ENCODE measurements at regions not wholly inside any gene's neighbourhood (a gene's known extent, or its start where the extent isn't known, plus 50 kb on each side); places are given as distances from the start of the nearest gene placed in this dataset.

DNA sequence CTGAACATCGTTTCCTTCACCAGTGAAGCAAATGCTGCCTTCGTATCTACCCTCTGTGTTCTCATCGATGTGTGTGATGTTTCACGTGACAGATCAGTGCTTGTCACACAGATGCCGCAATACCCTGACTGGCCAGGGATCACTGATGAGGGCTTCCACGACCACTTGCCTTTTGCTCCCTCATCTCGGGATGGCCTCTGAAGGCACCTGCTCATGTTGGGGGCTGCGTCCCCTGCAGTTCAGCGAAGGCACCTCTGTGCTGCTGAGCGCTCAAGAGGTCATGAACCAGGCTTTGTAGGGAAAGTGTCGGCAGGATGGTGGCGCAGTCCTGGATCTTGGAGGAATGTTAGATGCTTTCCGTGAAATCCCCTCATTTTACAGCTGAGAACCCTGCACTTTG lies 79.2 kb upstream of the KLF13 start:
- Histone ChIP-seq H3K27ac (no peak overlapping the region), H3K9me3 (no peaks in the 10 kb centered on the region), H3K4me1 (no peaks in the 10 kb centered on the region), H3K36me3 (no peaks in the 10 kb centered on the region), H3K27me3 (ENCODE audit: low read depth) (no peaks in the 10 kb centered on the region), H3K4me3 (no peak overlapping the region)
- ATAC-seq: no peak
- no peak for TF ChIP-seq CTCF (IDR thresholded peaks at IDR 0.05)
- no peak for DNase-seq
- intact Hi-C loops (cut with DNase I): no loop called here

GRCh38 chr15:31248263-31248662 lies 78.4 kb upstream of the KLF13 start:
- Histone ChIP-seq H3K27me3 (ENCODE audit: low read depth) (no peaks in the 10 kb centered on the region), H3K4me1 (no peaks in the 10 kb centered on the region), H3K4me3 (no peak overlapping the region), H3K36me3 (no peaks in the 10 kb centered on the region), H3K27ac (no peak overlapping the region), H3K9me3 (no peaks in the 10 kb centered on the region)
- DNase-seq: no peak
- intact Hi-C loops (cut with DNase I): no loop called here
- ATAC-seq: no peak
- TF ChIP-seq CTCF (IDR thresholded peaks at IDR 0.05): no peak

DNA sequence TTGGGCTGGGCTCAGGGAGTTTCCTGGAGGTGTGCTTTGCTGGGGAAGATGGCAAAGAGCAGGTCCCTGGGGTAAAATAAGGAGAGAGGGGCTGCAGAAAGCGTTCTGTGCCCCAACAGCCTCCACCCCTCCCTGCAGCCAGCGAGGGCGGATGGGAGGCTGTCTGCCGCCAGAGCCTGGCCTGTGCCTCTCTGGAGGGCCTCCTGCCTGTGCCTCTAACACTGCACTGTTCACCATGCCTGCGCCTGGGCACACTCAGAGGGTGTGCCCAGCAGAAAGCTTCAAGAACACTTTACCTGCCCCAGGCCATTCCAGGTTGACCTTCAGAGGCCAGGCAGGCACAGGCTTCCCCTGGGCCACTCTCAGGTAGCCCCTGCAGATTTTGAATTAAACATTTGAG lies 77.7 kb upstream of the KLF13 start:
- Histone ChIP-seq H3K27me3 (ENCODE audit: low read depth) (no peaks in the 10 kb centered on the region), H3K4me1 (no peaks in the 10 kb centered on the region), H3K36me3 (no peaks in the 10 kb centered on the region), H3K9me3 (no peaks in the 10 kb centered on the region), H3K4me3 (no peak overlapping the region), H3K27ac (no peak overlapping the region)
- intact Hi-C loops (cut with DNase I): no loop called here
- DNase-seq: no peak
- ATAC-seq: no peak
- TF ChIP-seq CTCF (IDR thresholded peaks at IDR 0.05): no peak

- intact Hi-C loops (cut with DNase I): no loop called here
- Histone ChIP-seq H3K36me3 (no peaks in the 10 kb centered on the region), H3K4me1 (peaks cover 4% of the 10 kb centered on the region), H3K27ac (no peak overlapping the region), H3K9me3 (no peaks in the 10 kb centered on the region), H3K4me3 (no peak overlapping the region), H3K27me3 (ENCODE audit: low read depth) (no peaks in the 10 kb centered on the region)
- DNase-seq (no peak), ATAC-seq (no peak)
- no peak for TF ChIP-seq CTCF (IDR thresholded peaks at IDR 0.05)
Measured at GRCh38 chr15:31250033-31250432, 76.6 kb upstream of the KLF13 start.

DNA sequence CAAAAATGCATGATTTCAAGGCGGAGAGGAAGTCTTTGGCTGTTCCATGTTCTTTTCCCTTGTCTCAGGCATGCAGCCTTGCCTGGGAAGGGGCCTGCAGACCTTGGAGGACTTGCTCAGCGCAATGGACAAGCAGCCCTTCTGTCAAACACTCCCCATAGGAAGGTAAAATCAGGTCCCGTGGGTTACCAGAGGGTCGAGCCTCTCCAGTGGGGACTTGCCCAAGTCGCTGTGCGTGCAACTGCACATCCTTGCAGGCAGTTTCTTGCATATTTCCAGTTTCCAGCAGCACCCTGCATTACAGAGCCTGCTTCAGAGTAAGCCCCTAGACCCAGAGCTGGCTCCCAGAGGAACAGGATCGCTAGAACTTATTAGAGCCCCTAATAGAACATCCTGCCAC lies 75.5 kb upstream of the KLF13 start:
- Histone ChIP-seq H3K27me3 (ENCODE audit: low read depth) (no peaks in the 10 kb centered on the region), H3K4me1 (peaks cover 11% of the 10 kb centered on the region), H3K36me3 (no peaks in the 10 kb centered on the region), H3K9me3 (no peaks in the 10 kb centered on the region), H3K27ac (no peak overlapping the region), H3K4me3 (no peak overlapping the region)
- TF ChIP-seq CTCF (IDR thresholded peaks at IDR 0.05): no peak
- intact Hi-C loops (cut with DNase I): no loop called here
- DNase-seq (no peak), ATAC-seq (no peak)

DNA sequence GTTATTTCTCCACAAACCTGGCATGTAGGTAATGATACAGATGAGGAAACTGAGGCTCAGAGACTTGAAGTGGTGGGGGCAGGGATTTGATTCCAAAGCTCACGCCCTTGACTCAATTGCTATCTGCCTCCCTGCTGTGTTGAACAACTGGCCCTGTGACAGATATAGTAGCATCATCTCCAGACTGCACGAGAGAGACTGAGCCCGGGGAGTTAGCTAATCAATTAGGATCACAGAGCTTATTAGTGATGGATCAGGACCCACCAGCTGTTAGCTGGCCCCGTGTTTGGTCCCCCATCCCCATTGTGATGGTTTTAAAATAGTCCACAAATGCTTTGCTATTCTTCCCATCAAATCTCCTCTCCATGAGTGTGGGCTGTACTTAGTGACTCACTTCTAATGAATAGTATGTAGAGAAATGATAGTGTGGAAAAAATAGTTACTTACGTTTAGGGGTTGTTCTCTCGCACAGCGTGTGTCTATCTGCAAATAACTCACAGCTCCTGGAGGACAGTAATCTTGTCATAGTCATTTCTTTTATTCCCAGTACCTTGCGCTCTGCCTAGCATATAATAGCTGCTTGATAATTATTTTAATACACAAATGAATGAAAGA lies 74.4 kb upstream of the KLF13 start:
- no peak overlapping the region for H3K4me3 ChIP-seq
- no peaks in the 10 kb centered on the region for H3K9me3 ChIP-seq
- peaks cover 15% of the 10 kb centered on the region for H3K4me1 ChIP-seq
- H3K27me3 ChIP-seq (ENCODE audit: low read depth): no peaks in the 10 kb centered on the region
- no peak for ATAC-seq
- intact Hi-C loops (cut with DNase I): no loop called here
- DNase-seq: no peak
- no peaks in the 10 kb centered on the region for H3K36me3 ChIP-seq
- no peak for TF ChIP-seq CTCF (IDR thresholded peaks at IDR 0.05)
- H3K27ac ChIP-seq: no peak overlapping the region

Measured in lower lobe of right lung (tissue), 2 donors.